ENCODE measurements at regions not wholly inside any gene's neighbourhood (a gene's known extent, or its start where the extent isn't known, plus 50 kb on each side); places are given as distances from the start of the nearest gene placed in this dataset.

- DNase-seq, result no peak
Observed at GRCh38 chr1:58919226-58919958, 135.5 kb upstream of the JUN start.

- DNase-seq, result no peak
Observed at GRCh38 chr1:58919959-58920321, 136.1 kb upstream of the JUN start.

GRCh38 chr1:58921342-58921741 is 137.5 kb upstream of the JUN start:
- no peak for DNase-seq

- no peak for DNase-seq
Observed at GRCh38 chr1:58921751-58922150, 137.9 kb upstream of the JUN start.

GRCh38 chr1:58922302-58923089 is 138.6 kb upstream of the JUN start:
- no peak for DNase-seq

- no peak for DNase-seq
Observed at GRCh38 chr1:58923090-58923470, 139.2 kb upstream of the JUN start.

- DNase-seq, result no peak
Observed at GRCh38 chr1:58924016-58924565, 140.2 kb upstream of the JUN start.

GRCh38 chr1:58924821-58925220 is 141.0 kb upstream of the JUN start:
- DNase-seq, result no peak

- DNase-seq, result no peak
Observed at GRCh38 chr1:58925247-58925646, 141.4 kb upstream of the JUN start.

GRCh38 chr1:58926152-58926551 is 142.3 kb upstream of the JUN start:
- DNase-seq, result no peak

- no peak for DNase-seq
Observed at GRCh38 chr1:58927041-58927721, 143.3 kb upstream of the JUN start.

GRCh38 chr1:58927722-58928085 is 143.9 kb upstream of the JUN start:
- no peak for DNase-seq

- no peak for DNase-seq
Observed at GRCh38 chr1:58928514-58928913, 144.7 kb upstream of the JUN start.

- DNase-seq, result peak in 3 of 4 experiments; percentile 4 to 74 (median 25)
Observed at GRCh38 chr1:58929671-58930325, 146.0 kb upstream of the JUN start.

- no peak for DNase-seq
Observed at GRCh38 chr1:58931024-58931423, 147.2 kb upstream of the JUN start.

- DNase-seq, result no peak
Observed at GRCh38 chr1:58931756-58932155, 147.9 kb upstream of the JUN start.

GRCh38 chr1:58932859-58933598 is 149.2 kb upstream of the JUN start:
- DNase-seq, result no peak

GRCh38 chr1:58933599-58933926 is 149.7 kb upstream of the JUN start:
- no peak for DNase-seq

GRCh38 chr1:58934706-58935105 is 150.9 kb upstream of the JUN start:
- DNase-seq, result no peak

GRCh38 chr1:58936973-58937372 is 153.1 kb upstream of the JUN start:
- DNase-seq, result no peak

GRCh38 chr1:58939146-58939545 is 155.3 kb upstream of the JUN start:
- DNase-seq, result no peak

- no peak for DNase-seq
Observed at GRCh38 chr1:58939666-58940370, 156.0 kb upstream of the JUN start.

Data from activated naive CD4-positive, alpha-beta T cell (primary cell).